PFSK-1 (cell line): ENCODE measurements at regions not wholly inside any gene's neighbourhood (a gene's known extent, or its start where the extent isn't known, plus 50 kb on each side); places are given as distances from the start of the nearest gene placed in this dataset.

Experiments
- FOXP2 ChIP-seq: optimal IDR thresholded peaks from 2 replicates; pipeline ENCODE3; 2011; ENCODE audit warnings: borderline replicate concordance, control low read depth, inconsistent platforms; ENCODE audit not compliant: insufficient read depth; ENCODE audit errors: extremely low read length, extremely low read depth
- POLR2AphosphoS5 ChIP-seq: IDR thresholded peaks from 2 replicates; pipeline ENCODE4 v1.6.1; 2012; ENCODE audit warnings: low read depth, mild to moderate bottlenecking, control low read depth, low read length, moderate library complexity
- REST ChIP-seq, 2 experiments: IDR thresholded peaks; 2 replicates each; pipeline versions ENCODE4 v1.6.1 to v1.8.0; 2011 to 2012; ENCODE audit warnings: low read depth in 2 of 2, low read length in 2 of 2, control low read depth in 1 of 2, inconsistent platforms in 1 of 2, mild to moderate bottlenecking in 1 of 2, moderate library complexity in 1 of 2; ENCODE audit not compliant: insufficient read depth in 1 of 2
- SIN3A ChIP-seq: IDR thresholded peaks from 2 replicates; pipeline ENCODE4 v1.6.1; 2012; ENCODE audit warnings: mild to moderate bottlenecking, low read length, moderate library complexity, borderline replicate concordance; ENCODE audit not compliant: insufficient read depth
- TAF1 ChIP-seq: IDR thresholded peaks from 2 replicates; pipeline ENCODE4 v1.6.1; 2012; ENCODE audit warnings: low read length, control low read depth, borderline replicate concordance; ENCODE audit not compliant: insufficient read depth

DNA sequence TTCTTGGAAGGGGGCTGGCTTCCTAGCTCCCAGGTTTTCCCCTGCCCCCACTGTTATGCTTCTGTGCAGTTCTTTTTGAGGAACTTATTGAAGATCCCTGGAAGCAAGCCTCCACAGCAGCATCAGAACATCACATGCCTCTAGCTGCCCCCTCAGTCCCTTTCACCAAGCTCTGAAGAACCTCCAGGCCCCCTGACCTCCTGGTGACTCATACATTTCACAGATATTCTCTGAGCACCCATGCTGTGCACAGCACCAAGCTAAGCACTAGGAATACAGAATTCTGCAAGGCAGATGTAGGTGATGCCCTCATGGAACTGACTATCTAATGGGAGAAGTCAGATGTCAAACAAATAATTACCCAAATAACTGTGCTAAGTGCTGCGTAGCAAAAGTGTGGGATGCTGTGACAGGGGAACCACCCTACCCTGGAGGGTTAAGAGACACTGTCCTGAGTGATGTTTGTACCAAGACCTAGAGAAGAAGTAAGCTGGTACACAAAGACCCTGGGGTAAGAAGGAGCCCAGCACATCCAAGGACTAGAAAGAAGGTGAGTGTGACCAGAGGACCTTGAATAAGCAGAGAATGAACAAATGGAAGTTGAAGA is 213.7 kb upstream of the NR4A3 start:
- TF ChIP-seq SIN3A: no peak
- no peak for TF ChIP-seq POLR2AphosphoS5
- no peak for TF ChIP-seq FOXP2
- TF ChIP-seq REST (IDR thresholded peaks at IDR 0.05; ENCODE audit: insufficient read depth in 1 of 2, low read depth in 2 of 2, low read length in 2 of 2): no peak

DNA sequence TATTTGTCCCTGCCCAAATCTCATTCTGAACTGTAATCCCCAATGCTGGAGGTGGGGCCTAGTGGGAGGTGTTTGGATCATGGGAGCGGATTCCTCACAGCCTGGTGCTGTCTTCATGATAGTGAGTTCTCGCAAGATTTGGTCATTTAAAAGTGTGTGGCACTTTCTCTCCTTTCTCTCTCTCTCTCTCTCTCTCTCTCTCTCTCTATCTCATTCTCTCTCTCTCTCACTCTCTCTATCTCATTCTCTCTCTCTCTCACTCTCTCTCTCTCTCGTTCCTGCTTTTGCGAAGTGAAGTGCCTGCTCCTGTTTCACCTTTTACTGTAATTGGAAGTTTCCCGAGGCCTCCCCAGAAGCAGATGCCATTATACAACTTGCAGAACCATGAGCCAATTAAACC is 207.3 kb upstream of the NR4A3 start:
- TF ChIP-seq SIN3A (no peak), FOXP2 (no peak), REST (IDR thresholded peaks at IDR 0.05; ENCODE audit: insufficient read depth in 1 of 2, low read depth in 2 of 2, low read length in 2 of 2) (no peak)

DNA sequence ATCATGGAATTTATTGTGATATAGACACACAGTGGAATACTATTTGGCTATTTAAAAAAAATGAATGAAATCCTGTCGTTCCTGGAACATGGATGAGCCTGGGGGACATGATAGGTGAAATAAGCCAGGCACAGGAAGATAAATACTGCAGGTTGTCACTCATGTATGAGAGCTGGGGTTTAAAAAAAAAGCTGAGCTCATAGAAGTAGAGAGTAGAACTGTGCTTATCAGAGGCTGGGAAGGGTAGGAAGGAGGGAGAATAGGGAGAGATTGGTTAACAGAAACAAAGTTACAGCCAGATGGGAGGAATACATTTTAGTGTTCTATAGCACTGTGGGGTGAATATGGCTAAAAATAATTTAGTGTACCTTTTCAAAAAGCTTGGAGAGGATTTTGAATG is 200.6 kb upstream of the NR4A3 start:
- TF ChIP-seq POLR2AphosphoS5: no peak
- no peak for TF ChIP-seq FOXP2

DNA sequence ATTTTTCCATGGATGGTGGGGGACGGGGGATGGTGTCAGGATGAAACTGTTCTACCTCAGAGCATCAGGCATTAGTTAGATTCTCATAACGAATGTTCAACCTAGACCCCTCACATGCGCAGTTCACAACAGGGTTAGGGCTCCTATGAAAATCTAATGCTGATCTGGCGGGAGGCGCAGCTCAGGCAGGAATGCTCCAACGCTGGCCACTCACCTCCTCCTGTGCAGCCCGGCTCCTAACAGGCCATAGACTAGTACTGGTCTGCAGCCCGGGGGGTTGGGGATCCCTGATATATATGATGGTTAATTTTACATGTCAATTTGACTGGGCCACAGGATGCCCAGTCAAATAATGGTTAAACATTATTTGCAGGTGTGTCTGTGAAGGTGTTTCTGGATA is 199.0 kb upstream of the NR4A3 start:
- no peak for TF ChIP-seq REST (IDR thresholded peaks at IDR 0.05; ENCODE audit: insufficient read depth in 1 of 2, low read depth in 2 of 2, low read length in 2 of 2)
- no peak for TF ChIP-seq FOXP2
- no peak for TF ChIP-seq TAF1
- TF ChIP-seq SIN3A: no peak
- TF ChIP-seq POLR2AphosphoS5: no peak

GRCh38 chr9:99623780-99624364 is 197.8 kb upstream of the NR4A3 start:
- TF ChIP-seq SIN3A: no peak
- no peak for TF ChIP-seq POLR2AphosphoS5
- no peak for TF ChIP-seq TAF1
- no peak for TF ChIP-seq FOXP2
- TF ChIP-seq REST (IDR thresholded peaks at IDR 0.05; ENCODE audit: insufficient read depth in 1 of 2, low read depth in 2 of 2, low read length in 2 of 2): no peak
